GM19025 (cell line): ENCODE measurements at regions not wholly inside any gene's neighbourhood (a gene's known extent, or its start where the extent isn't known, plus 50 kb on each side); places are given as distances from the start of the nearest gene placed in this dataset.
"Not testable (repeated sequence)": the region's sequence is repeated elsewhere in the genome, so short reads cannot be mapped to it uniquely, and the experiment has no call there.

Source experiments
- ATAC-seq: cut with Tn5 transposase; IDR thresholded peaks from one replicate; pipeline ENCODE4 v1.9.1; 2021; ENCODE audit warnings: mild to moderate bottlenecking, low read depth, moderate library complexity; ENCODE audit not compliant: unreplicated experiment

GRCh38 chr18:43341014-43341413, 63.7 kb upstream of the SYT4 start:
- ATAC-seq: no peak

GRCh38 chr18:43350176-43350575, 72.9 kb upstream of the SYT4 start:
- no peak for ATAC-seq

GRCh38 chr18:43364535-43364934, 87.2 kb upstream of the SYT4 start:
- ATAC-seq: no peak

GRCh38 chr18:43367895-43368294, 90.6 kb upstream of the SYT4 start:
- no peak for ATAC-seq

GRCh38 chr18:43369311-43369710, 92.0 kb upstream of the SYT4 start:
- not testable (repeated sequence) for ATAC-seq

- no peak for ATAC-seq
These were observed 95.5 kb upstream of the SYT4 start for GRCh38 chr18:43372773-43373172.

- no peak for ATAC-seq
These were observed 102.9 kb upstream of the SYT4 start for GRCh38 chr18:43380104-43380672.

GRCh38 chr18:43382641-43383403, 105.5 kb upstream of the SYT4 start:
- ATAC-seq: no peak

GRCh38 chr18:43389163-43389562, 111.9 kb upstream of the SYT4 start:
- no peak for ATAC-seq

GRCh38 chr18:43392168-43392567, 114.9 kb upstream of the SYT4 start:
- no peak for ATAC-seq

GRCh38 chr18:43393174-43393573, 115.9 kb upstream of the SYT4 start:
- ATAC-seq: no peak

GRCh38 chr18:43396266-43396665, 119.0 kb upstream of the SYT4 start:
- no peak for ATAC-seq

GRCh38 chr18:43398601-43399000, 121.3 kb upstream of the SYT4 start:
- ATAC-seq: no peak

GRCh38 chr18:43405097-43405496, 127.8 kb upstream of the SYT4 start:
- no peak for ATAC-seq

- no peak for ATAC-seq
These were observed 136.7 kb upstream of the SYT4 start for GRCh38 chr18:43414006-43414405.

GRCh38 chr18:43420091-43420490, 142.8 kb upstream of the SYT4 start:
- no peak for ATAC-seq

- ATAC-seq: no peak
These were observed 143.7 kb upstream of the SYT4 start for GRCh38 chr18:43420950-43421349.

- no peak for ATAC-seq
These were observed 145.2 kb upstream of the SYT4 start for GRCh38 chr18:43422518-43422917.

GRCh38 chr18:43435851-43436250, 158.6 kb upstream of the SYT4 start:
- ATAC-seq: no peak

- ATAC-seq: no peak
These were observed 164.8 kb upstream of the SYT4 start for GRCh38 chr18:43442131-43442530.

GRCh38 chr18:43442571-43442970, 165.3 kb upstream of the SYT4 start:
- no peak for ATAC-seq

- no peak for ATAC-seq
These were observed 188.2 kb upstream of the SYT4 start for GRCh38 chr18:43465483-43465882.
